ENCODE measurements at regions not wholly inside any gene's neighbourhood (a gene's known extent, or its start where the extent isn't known, plus 50 kb on each side); places are given as distances from the start of the nearest gene placed in this dataset.

DNA sequence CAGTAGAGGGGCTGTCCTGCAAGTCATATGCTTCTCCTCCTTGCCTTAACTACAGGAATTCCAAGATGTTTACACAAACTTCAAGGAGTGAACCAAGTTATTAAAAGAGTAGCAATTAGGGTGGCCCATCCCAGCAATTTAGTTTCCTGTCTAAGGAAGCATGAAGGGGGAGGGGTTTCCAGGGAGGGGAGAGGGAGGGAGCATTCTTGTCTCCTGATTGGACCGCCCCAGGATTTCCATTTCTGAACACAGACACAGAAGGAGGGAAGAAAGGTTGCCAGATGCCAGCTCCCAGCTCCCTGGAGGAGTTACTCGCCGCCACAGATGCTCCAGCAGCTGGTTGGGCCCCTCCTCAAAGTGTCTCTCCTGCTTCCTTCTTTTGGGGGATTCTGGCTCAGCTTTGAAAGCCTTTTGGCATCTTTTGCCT lies 107.6 kb downstream of the TRIB2 start:
- TF ChIP-seq CTCF (IDR thresholded peaks at IDR 0.05) (no peak), POLR2A (IDR thresholded peaks at IDR 0.05) (no peak)

Measured in right lobe of liver (tissue), 4 donors.